Stomach (tissue), 8 donors: ENCODE measurements at regions not wholly inside any gene's neighbourhood (a gene's known extent, or its start where the extent isn't known, plus 50 kb on each side); places are given as distances from the start of the nearest gene placed in this dataset.
"Not testable (repeated sequence)": the region's sequence is repeated elsewhere in the genome, so short reads cannot be mapped to it uniquely, and the experiment has no call there.

Source experiments
- DNase-seq, 2 donors: peaks; one replicate each; pipeline versions ENCODE4 v3.0.0 to v3.0.0-alpha.2; 2013 to 2019
- H3K27ac ChIP-seq, 5 donors: fragments of 200-600 bp in 4 of 5; sonication (generic) in 4 of 5; one replicate each; pipeline ENCODE4 v1.5.1; 2013 to 2019; ENCODE audit warnings: mild to moderate bottlenecking in 1 of 5, moderate library complexity in 1 of 5
- H3K27me3 ChIP-seq, 3 donors: fragments of 200-600 bp; sonication (generic); one replicate each; pipeline ENCODE4 v1.5.1; 2017 to 2019; ENCODE audit warnings: mixed run types in 1 of 3
- H3K36me3 ChIP-seq, 4 donors: fragments of 200-600 bp; sonication (generic); 1 replicate in 3 of 4; 2 replicates in 1 of 4; pipeline ENCODE4 v1.5.1; 2016 to 2019
- H3K4me1 ChIP-seq, 4 donors: fragments of 200-600 bp; sonication (generic); one replicate each; pipeline ENCODE4 v1.5.1; 2016 to 2019
- H3K4me3 ChIP-seq, 4 donors: fragments of 200-600 bp; sonication (generic) in 3 of 4; one replicate each; pipeline ENCODE4 v1.5.1; 2016 to 2019; ENCODE audit warnings: mild to moderate bottlenecking in 1 of 4
- H3K9me3 ChIP-seq, 4 donors: fragments of 200-600 bp; sonication (generic); one replicate each; pipeline ENCODE4 v1.5.1; 2016 to 2019
- EP300 ChIP-seq: sonication (generic); formaldehyde crosslinking; IDR thresholded peaks from one replicate; pipeline ENCODE4 v1.6.1; 2017; ENCODE audit warnings: antibody characterized with exemption
- POLR2A ChIP-seq, 4 donors: fragments of 450-650 bp; IDR thresholded peaks; one replicate each; pipeline ENCODE4 v1.6.1; 2016; ENCODE audit warnings: antibody characterized with exemption in 4 of 4, control low read depth in 2 of 4, mild to moderate bottlenecking in 1 of 4, moderate library complexity in 1 of 4
- POLR2AphosphoS5 ChIP-seq, 3 donors: sonication (generic); formaldehyde crosslinking; IDR thresholded peaks; one replicate each; pipeline ENCODE4 v1.6.1; 2016; ENCODE audit warnings: antibody characterized with exemption in 3 of 3
- WGBS, 5 donors: extraction: QIAGEN DNeasy Blood & Tissue Kit in 3 of 5; methylation state at CpG; one replicate each; pipeline versions ENCODE4 v1.1.5 to v1.1.7; 2013 to 2018; 5-methylcytosine and 5-hydroxymethylcytosine counted together
- intact Hi-C: fragments of 100-400 bp; cut with DNase I; formaldehyde crosslinking; loops from one replicate; pipeline ENCODE4 v1.15.1; 2023; ENCODE audit warnings: low total_unique reads
- TF ChIP-seq, protein P1 (sequence below), 7 experiments: fragments of 450-650 bp in 4 of 7; fragments of 200-600 bp in 3 of 7; sonication (generic) in 3 of 7; IDR thresholded peaks; one replicate each; pipeline ENCODE4 v1.5.1; 2016 to 2019; ENCODE audit warnings: antibody characterized with exemption in 7 of 7, control low read depth in 2 of 7, mild to moderate bottlenecking in 1 of 7
- donor health status: healthy with polysubstance abuse.
- donor health status: Bipolar disorder and iron deficiency.
- donor health status: healthy.

- Histone ChIP-seq H3K36me3 (no peaks in the 10 kb centered on the region), H3K27ac (no peak overlapping the region), H3K9me3 (no peaks in the 10 kb centered on the region), H3K4me3 (no peak overlapping the region), H3K27me3 (no peaks in the 10 kb centered on the region), H3K4me1 (peaks cover 23 to 42% (median 31%) of the 10 kb centered on the region in 4 donors)
- DNase-seq = peak in 1 of 2 donors; percentile 44
- TF ChIP-seq, protein P1, sequence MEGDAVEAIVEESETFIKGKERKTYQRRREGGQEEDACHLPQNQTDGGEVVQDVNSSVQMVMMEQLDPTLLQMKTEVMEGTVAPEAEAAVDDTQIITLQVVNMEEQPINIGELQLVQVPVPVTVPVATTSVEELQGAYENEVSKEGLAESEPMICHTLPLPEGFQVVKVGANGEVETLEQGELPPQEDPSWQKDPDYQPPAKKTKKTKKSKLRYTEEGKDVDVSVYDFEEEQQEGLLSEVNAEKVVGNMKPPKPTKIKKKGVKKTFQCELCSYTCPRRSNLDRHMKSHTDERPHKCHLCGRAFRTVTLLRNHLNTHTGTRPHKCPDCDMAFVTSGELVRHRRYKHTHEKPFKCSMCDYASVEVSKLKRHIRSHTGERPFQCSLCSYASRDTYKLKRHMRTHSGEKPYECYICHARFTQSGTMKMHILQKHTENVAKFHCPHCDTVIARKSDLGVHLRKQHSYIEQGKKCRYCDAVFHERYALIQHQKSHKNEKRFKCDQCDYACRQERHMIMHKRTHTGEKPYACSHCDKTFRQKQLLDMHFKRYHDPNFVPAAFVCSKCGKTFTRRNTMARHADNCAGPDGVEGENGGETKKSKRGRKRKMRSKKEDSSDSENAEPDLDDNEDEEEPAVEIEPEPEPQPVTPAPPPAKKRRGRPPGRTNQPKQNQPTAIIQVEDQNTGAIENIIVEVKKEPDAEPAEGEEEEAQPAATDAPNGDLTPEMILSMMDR (IDR thresholded peaks at IDR 0.05) = no peak
- no peak for TF ChIP-seq POLR2AphosphoS5 (IDR thresholded peaks at IDR 0.05)
- TF ChIP-seq EP300 = no peak
- no peak for TF ChIP-seq POLR2A (IDR thresholded peaks at IDR 0.05)
- 63 to 76% (median 68%) methylated on average over 3 of the region's 3 CpGs for WGBS, 5 donors
- intact Hi-C loops = no loop called here
Observed at GRCh38 chr6:118704915-118705314, 53.5 kb upstream of the CEP85L start.

GRCh38 chr6:118701260-118701659, 49.9 kb upstream of the CEP85L start:
- H3K27ac ChIP-seq, H3K9me3 ChIP-seq, H3K36me3 ChIP-seq, intact Hi-C loops, DNase-seq, H3K27me3 ChIP-seq, H3K4me3 ChIP-seq: not testable (repeated sequence)
- 93 to 98% (median 97%) methylated on average over 3 of the region's 3 CpGs for WGBS, 5 donors
- peaks cover 10 to 17% (median 13%) of the 10 kb centered on the region in 4 donors for H3K4me1 ChIP-seq
